ENCODE measurements at regions not wholly inside any gene's neighbourhood (a gene's known extent, or its start where the extent isn't known, plus 50 kb on each side); places are given as distances from the start of the nearest gene placed in this dataset.

DNA sequence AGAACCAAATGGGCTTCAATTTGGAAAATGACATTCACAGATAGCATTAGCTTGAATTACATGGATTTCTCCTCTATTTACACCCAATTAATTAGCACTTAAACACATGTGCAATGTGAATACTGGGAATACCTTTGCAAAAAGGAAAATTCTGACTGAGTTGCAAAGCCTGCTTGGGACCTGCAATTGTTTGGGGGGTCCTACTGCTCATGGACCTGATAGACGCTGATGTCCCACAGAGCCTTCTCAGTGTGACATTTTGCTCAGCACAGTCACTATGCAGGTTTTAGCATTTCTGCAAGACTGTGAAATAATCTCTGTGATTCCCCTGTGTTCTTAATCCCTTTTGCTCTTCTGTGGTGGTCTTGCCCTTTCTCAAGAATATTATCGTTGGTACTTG lies 101.2 kb upstream of the PGRMC2 start:
- no peaks in the 10 kb centered on the region for H3K36me3 ChIP-seq (ENCODE audit: control insufficient read depth, insufficient read depth, low read length)
- ChIA-PET CTCF (ENCODE audit: low intra/inter-chr PET ratio) (no interaction called here), POLR2A (no interaction called here)
- FAIRE-seq (no peak), ATAC-seq (no peak), DNase-seq (ENCODE audit: extremely low read depth in 1 of 4, low spot score in 3 of 4) (no peak)
- intact Hi-C loops (cut with micrococcal nuclease) = loop anchor here (10.0 kb wide), 1 partner anchor 476 kb away; no protein-coding TSS in a partner anchor
- BruUV-seq (replicated peaks) = no TSS peak
- H3K9me3 ChIP-seq (replicated peaks; ENCODE audit: control insufficient read depth, insufficient read depth, low read depth, low read length) = no peaks in the 10 kb centered on the region
- H3K27ac ChIP-seq (ENCODE audit: extremely low read depth, low read depth, low read length) = no peak overlapping the region
- no peak overlapping the region for H2AFZ ChIP-seq (ENCODE audit: low read depth, low read length)
- 68% methylated on average over 2 of the region's 2 CpGs for WGBS (ENCODE audit: insufficient coverage, low coverage, missing lambda C conversion rate)
- H3K9me1 ChIP-seq (ENCODE audit: control insufficient read depth, insufficient read depth, low read length) = no peaks in the 10 kb centered on the region
- H3K4me3 ChIP-seq = no peak overlapping the region
- H3K4me1 ChIP-seq (replicated peaks in 1 of 2; ENCODE audit: control insufficient read depth in 2 of 2, insufficient read depth in 2 of 2, low read length in 2 of 2) = peaks cover 9 to 34% of the 10 kb centered on the region in 2 experiments; a peak in 4 of 5 replicates
- no peaks in the 10 kb centered on the region for H4K20me1 ChIP-seq (replicated peaks; ENCODE audit: control insufficient read depth, insufficient read depth, low read length)
- no peaks in the 10 kb centered on the region for H3K27me3 ChIP-seq (ENCODE audit: control insufficient read depth in 2 of 2, insufficient read depth in 2 of 2, low read length in 2 of 2)
- TF ChIP-seq ZNF408 (CRISPR knock-in tag; IDR thresholded peaks at IDR 0.05; ENCODE audit: low read depth) (no peak), E2F5 (CRISPR knock-in tag; IDR thresholded peaks at IDR 0.05) (no peak), ILK (tag; IDR thresholded peaks at IDR 0.05; ENCODE audit: borderline replicate concordance, low read depth) (no peak), ZNF324 (CRISPR knock-in tag; IDR thresholded peaks at IDR 0.05) (no peak), MAZ (CRISPR knock-in tag; conservative IDR thresholded peaks at IDR 0.05 in 1 of 2, IDR thresholded peaks at IDR 0.05 in 1 of 2) (no peak), ZNF280B (CRISPR knock-in tag; IDR thresholded peaks at IDR 0.05) (no peak), POLR3A (IDR thresholded peaks at IDR 0.05; ENCODE audit: borderline replicate concordance, extremely low read depth, insufficient read depth, insufficient read length) (no peak), NFE2 (IDR thresholded peaks at IDR 0.05; ENCODE audit: low read depth) (no peak), CBX8 (IDR thresholded peaks at IDR 0.05; ENCODE audit: borderline replicate concordance, extremely low read depth, low read depth, low read length, poor library complexity, severe bottlenecking) (no peak), JUND (IDR thresholded peaks at IDR 0.05; ENCODE audit: borderline replicate concordance, low read depth, low read length) (no peak), JUND (tag; IDR thresholded peaks at IDR 0.05; ENCODE audit: borderline replicate concordance, low read depth, low read length) (no peak), ZKSCAN3 (CRISPR knock-in tag; IDR thresholded peaks at IDR 0.05) (no peak), PHTF2 (CRISPR knock-in tag; IDR thresholded peaks at IDR 0.05) (no peak), MTA1 (IDR thresholded peaks at IDR 0.05; ENCODE audit: borderline replicate concordance) (no peak), MEIS2 (IDR thresholded peaks at IDR 0.05; ENCODE audit: partially characterized antibody) (no peak)
- in situ Hi-C loops (cut with MboI) = no loop called here
- H3K79me2 ChIP-seq (ENCODE audit: control insufficient read depth, insufficient read depth, low read length) = no peaks in the 10 kb centered on the region
- no peak overlapping the region for H3K9ac ChIP-seq (ENCODE audit: insufficient read depth in 1 of 2, low read depth in 2 of 2, low read length in 2 of 2)
- H3K4me2 ChIP-seq (ENCODE audit: insufficient read depth, low read length) = no peak overlapping the region
